BJ (cell line): ENCODE measurements at regions not wholly inside any gene's neighbourhood (a gene's known extent, or its start where the extent isn't known, plus 50 kb on each side); places are given as distances from the start of the nearest gene placed in this dataset.

Source experiments
- CTCF ChIA-PET: fragments of 350-600 bp; formaldehyde crosslinking; extraction: SDS; loops from one replicate; lab custom pipeline; 2021; ENCODE audit warnings: antibody characterized with exemption, inconsistent platforms; lab: Yijun Ruan, JAX
- POLR2A ChIA-PET: fragments of 300-600 bp; sonication (Branson Sonifier 250); formaldehyde crosslinking; extraction: SDS; loops from one replicate; lab custom pipeline; 2021; ENCODE audit warnings: antibody characterized with exemption; lab: Charles Lee
- DNase-seq: peaks from one replicate; pipeline ENCODE4 v3.0.0-alpha.2; 2011; ENCODE audit warnings: low read depth
- H3K27me3 ChIP-seq: 2 replicates; pipeline ENCODE4 v1.6.0; 2011; ENCODE audit warnings: low read length; ENCODE audit not compliant: control insufficient read depth, insufficient read depth
- H3K36me3 ChIP-seq: 2 replicates; pipeline ENCODE4 v1.5.1; 2011; ENCODE audit warnings: low read length; ENCODE audit not compliant: control insufficient read depth, insufficient read depth
- H3K4me3 ChIP-seq: 2 replicates; pipeline ENCODE4 v1.5.1; 2011; ENCODE audit warnings: low read depth, mild to moderate bottlenecking, control low read depth, low read length
- TF ChIP-seq, protein P1 (sequence below): IDR thresholded peaks from 2 replicates; pipeline ENCODE4 v1.5.1; 2011; ENCODE audit warnings: low read depth, mild to moderate bottlenecking, control low read depth, inconsistent platforms, low read length, moderate library complexity; ENCODE audit not compliant: insufficient read depth

GRCh38 chr4:65789805-65790204, 119.5 kb upstream of the EPHA5 start:
- no peak for DNase-seq
- POLR2A ChIA-PET: no interaction called here
- TF ChIP-seq, protein P1, sequence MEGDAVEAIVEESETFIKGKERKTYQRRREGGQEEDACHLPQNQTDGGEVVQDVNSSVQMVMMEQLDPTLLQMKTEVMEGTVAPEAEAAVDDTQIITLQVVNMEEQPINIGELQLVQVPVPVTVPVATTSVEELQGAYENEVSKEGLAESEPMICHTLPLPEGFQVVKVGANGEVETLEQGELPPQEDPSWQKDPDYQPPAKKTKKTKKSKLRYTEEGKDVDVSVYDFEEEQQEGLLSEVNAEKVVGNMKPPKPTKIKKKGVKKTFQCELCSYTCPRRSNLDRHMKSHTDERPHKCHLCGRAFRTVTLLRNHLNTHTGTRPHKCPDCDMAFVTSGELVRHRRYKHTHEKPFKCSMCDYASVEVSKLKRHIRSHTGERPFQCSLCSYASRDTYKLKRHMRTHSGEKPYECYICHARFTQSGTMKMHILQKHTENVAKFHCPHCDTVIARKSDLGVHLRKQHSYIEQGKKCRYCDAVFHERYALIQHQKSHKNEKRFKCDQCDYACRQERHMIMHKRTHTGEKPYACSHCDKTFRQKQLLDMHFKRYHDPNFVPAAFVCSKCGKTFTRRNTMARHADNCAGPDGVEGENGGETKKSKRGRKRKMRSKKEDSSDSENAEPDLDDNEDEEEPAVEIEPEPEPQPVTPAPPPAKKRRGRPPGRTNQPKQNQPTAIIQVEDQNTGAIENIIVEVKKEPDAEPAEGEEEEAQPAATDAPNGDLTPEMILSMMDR: no peak

GRCh38 chr4:65789341-65789740, 119.1 kb upstream of the EPHA5 start:
- no peaks in the 10 kb centered on the region for H3K36me3 ChIP-seq
- TF ChIP-seq, protein P1: no peak
- ChIA-PET POLR2A (no interaction called here), CTCF (no interaction called here)
- DNase-seq: no peak
- no peaks in the 10 kb centered on the region for H3K27me3 ChIP-seq
- H3K4me3 ChIP-seq: no peak overlapping the region

More at GRCh38 chr4:65789805-65790204, 119.5 kb upstream of the EPHA5 start:
- H3K36me3 ChIP-seq: no peaks in the 10 kb centered on the region
- H3K27me3 ChIP-seq: no peaks in the 10 kb centered on the region
- no peak overlapping the region for H3K4me3 ChIP-seq
- CTCF ChIA-PET: interaction anchor here (0.9 kb wide), 1 partner anchor 20 kb away, joined by 3 read pairs; no protein-coding TSS in a partner anchor

GRCh38 chr4:65777270-65777669, 107.0 kb upstream of the EPHA5 start:
- Histone ChIP-seq H3K36me3 (no peaks in the 10 kb centered on the region), H3K4me3 (no peak overlapping the region), H3K27me3 (no peaks in the 10 kb centered on the region)
- ChIA-PET CTCF (no interaction called here), POLR2A (no interaction called here)
- no peak for DNase-seq
- TF ChIP-seq, protein P1: no peak

GRCh38 chr4:65773636-65774035, 103.3 kb upstream of the EPHA5 start:
- TF ChIP-seq, protein P1: no peak
- DNase-seq: no peak
- no peak overlapping the region for H3K4me3 ChIP-seq
- ChIA-PET POLR2A (no interaction called here), CTCF (no interaction called here)
- no peaks in the 10 kb centered on the region for H3K36me3 ChIP-seq
- no peaks in the 10 kb centered on the region for H3K27me3 ChIP-seq

GRCh38 chr4:65747386-65747785, 77.1 kb upstream of the EPHA5 start:
- Histone ChIP-seq H3K36me3 (no peaks in the 10 kb centered on the region), H3K27me3 (no peaks in the 10 kb centered on the region), H3K4me3 (no peak overlapping the region)
- ChIA-PET CTCF (no interaction called here), POLR2A (no interaction called here)
- TF ChIP-seq, protein P1: no peak
- no peak for DNase-seq
